ENCODE measurements at regions not wholly inside any gene's neighbourhood (a gene's known extent, or its start where the extent isn't known, plus 50 kb on each side); places are given as distances from the start of the nearest gene placed in this dataset.

DNA sequence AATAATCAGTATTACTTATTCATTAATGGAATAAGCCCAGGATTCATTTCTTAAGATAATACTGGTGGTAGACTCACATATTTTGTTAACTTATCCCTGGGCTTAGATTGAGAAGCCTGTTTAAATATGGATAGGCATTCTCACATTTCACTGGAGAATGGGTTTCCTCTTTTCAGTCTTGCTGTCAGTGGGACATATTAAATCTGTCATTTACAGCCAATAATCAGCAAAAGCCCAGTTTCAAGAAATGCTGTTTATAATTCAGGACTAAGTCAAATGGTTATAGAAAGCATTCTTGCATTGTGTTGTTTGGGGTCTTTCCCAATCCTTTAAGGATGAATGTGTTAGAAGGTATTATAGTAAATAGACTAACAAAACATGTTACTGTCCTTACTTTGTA, 143.7 kb upstream of the NAALADL2 start:
- no peak for DNase-seq (ENCODE audit: low read depth)
- TF ChIP-seq, protein P1, sequence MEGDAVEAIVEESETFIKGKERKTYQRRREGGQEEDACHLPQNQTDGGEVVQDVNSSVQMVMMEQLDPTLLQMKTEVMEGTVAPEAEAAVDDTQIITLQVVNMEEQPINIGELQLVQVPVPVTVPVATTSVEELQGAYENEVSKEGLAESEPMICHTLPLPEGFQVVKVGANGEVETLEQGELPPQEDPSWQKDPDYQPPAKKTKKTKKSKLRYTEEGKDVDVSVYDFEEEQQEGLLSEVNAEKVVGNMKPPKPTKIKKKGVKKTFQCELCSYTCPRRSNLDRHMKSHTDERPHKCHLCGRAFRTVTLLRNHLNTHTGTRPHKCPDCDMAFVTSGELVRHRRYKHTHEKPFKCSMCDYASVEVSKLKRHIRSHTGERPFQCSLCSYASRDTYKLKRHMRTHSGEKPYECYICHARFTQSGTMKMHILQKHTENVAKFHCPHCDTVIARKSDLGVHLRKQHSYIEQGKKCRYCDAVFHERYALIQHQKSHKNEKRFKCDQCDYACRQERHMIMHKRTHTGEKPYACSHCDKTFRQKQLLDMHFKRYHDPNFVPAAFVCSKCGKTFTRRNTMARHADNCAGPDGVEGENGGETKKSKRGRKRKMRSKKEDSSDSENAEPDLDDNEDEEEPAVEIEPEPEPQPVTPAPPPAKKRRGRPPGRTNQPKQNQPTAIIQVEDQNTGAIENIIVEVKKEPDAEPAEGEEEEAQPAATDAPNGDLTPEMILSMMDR (conservative IDR thresholded peaks at IDR 0.05; ENCODE audit: low read depth, low read length): no peak
- no peak overlapping the region for H3K4me3 ChIP-seq (ENCODE audit: low read length)

DNA sequence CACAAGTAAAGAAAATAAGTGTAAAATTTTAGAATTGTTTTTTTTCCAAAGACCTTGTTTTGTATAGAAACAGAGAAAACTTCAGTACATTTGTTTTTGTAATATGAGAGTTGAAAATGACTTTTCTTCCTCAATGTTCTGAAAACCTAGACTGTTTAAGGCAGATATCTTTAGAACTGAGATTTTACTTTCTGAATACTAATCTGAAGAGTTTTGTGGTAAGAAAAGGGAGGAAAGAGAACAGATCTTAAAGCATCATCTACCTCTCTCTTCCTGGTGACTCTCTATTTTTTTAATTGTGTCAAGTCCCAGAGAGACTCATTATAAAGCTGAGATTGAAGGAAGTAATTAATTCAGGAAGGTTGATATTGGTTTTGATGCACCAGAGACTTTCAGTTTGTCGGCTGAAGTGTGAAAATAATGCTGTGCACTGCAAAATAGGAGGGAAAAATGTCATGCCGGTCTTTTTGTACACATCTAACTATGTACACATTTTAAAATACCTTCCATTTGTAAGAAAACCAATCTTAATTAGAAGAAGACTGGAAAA, 142.1 kb upstream of the NAALADL2 start:
- no peak for DNase-seq (ENCODE audit: low read depth)
- no peak overlapping the region for H3K4me3 ChIP-seq (ENCODE audit: low read length)
- TF ChIP-seq, protein P1 (conservative IDR thresholded peaks at IDR 0.05; ENCODE audit: low read depth, low read length): no peak

- no peak for DNase-seq (ENCODE audit: low read depth)
- TF ChIP-seq, protein P1 (conservative IDR thresholded peaks at IDR 0.05; ENCODE audit: low read depth, low read length): no peak
These were observed 138.4 kb upstream of the NAALADL2 start for GRCh38 chr3:174720717-174721116.

GRCh38 chr3:174725303-174725702, 133.8 kb upstream of the NAALADL2 start:
- TF ChIP-seq, protein P1 (conservative IDR thresholded peaks at IDR 0.05; ENCODE audit: low read depth, low read length): no peak
- DNase-seq (ENCODE audit: low read depth): no peak
- no peak overlapping the region for H3K4me3 ChIP-seq (ENCODE audit: low read length)

More at GRCh38 chr3:174720717-174721116, 138.4 kb upstream of the NAALADL2 start:
- no peak overlapping the region for H3K4me3 ChIP-seq (ENCODE audit: low read length)

- TF ChIP-seq, protein P1 (conservative IDR thresholded peaks at IDR 0.05; ENCODE audit: low read depth, low read length): no peak
- no peak overlapping the region for H3K4me3 ChIP-seq (ENCODE audit: low read length)
- DNase-seq (ENCODE audit: low read depth): peak; percentile 92
These were observed 121.2 kb upstream of the NAALADL2 start for GRCh38 chr3:174737966-174738365.

DNA sequence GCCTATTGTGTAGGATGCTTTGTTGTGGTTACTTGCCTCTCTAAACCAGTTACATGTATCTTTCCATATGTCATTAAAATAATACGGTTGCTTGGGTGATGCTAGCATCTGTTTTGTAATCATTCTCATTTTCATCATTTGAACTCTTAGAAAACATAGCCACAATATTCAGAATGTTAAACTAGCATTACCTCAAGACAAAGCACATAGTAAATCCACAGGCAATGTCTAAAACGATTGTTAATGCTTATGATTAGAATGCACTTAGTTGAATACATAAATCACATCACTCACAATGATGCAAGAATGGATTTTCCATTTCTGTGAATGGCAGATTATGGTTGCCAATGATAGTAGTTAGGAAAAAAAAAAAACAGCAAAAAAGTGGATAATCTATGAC, 110.0 kb upstream of the NAALADL2 start:
- H3K4me3 ChIP-seq (ENCODE audit: low read length): no peak overlapping the region
- TF ChIP-seq, protein P1 (conservative IDR thresholded peaks at IDR 0.05; ENCODE audit: low read depth, low read length): no peak
- DNase-seq (ENCODE audit: low read depth): no peak

Data from retinal pigment epithelial cell (primary cell).